ENCODE measurements at regions not wholly inside any gene's neighbourhood (a gene's known extent, or its start where the extent isn't known, plus 50 kb on each side); places are given as distances from the start of the nearest gene placed in this dataset.
"Not testable (repeated sequence)": the region's sequence is repeated elsewhere in the genome, so short reads cannot be mapped to it uniquely, and the experiment has no call there.

DNA sequence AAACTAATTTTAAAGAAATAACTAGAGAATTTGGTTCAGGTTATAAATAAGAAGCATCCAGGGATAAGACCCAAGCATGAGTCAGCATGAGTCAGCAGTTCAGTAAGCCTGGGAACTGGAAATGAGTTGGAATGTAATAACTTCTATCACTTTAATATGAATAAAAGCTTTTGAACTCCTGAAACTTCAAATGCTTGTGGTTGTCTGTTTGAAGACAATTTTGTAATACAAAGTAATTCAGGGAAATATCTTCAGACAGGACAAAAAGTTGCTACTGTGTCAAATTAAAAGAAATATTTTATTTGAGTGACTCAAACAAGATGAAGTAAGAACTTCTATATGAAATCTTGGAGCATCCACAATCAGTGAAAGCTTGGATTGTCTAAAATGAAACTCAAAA is 331.2 kb upstream of the DAB2 start:
- Mint-ChIP-seq H3K36me3 (no peaks in the 10 kb centered on the region), H3K27me3 (no peaks in the 10 kb centered on the region), H3K4me3 (no peak overlapping the region), H3K27ac (no peak overlapping the region), H3K4me1 (no peaks in the 10 kb centered on the region), H3K9me3 (ENCODE audit: low read depth) (peaks cover 5% of the 10 kb centered on the region)
- DNase-seq (no peak), ATAC-seq (no peak)
- CTCF ChIA-PET: no interaction called here

DNA sequence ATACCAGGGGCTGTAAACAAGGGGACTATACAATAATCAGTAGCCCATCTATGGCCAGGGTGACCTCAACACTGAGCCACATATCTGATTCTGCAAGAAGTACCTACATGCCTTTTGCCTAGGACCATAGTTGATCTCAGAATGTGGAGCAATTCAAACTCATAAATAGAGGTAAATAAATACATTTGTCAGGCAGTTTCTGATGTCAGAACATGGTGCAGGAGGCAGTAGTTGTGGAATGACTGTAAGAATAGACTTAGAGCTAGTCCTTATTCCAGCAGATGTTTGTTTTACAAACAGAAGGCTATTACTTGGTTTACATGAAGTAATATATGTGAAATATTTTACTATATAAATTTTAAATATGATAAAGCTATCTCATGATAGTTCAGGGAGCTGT is 330.7 kb upstream of the DAB2 start:
- H3K36me3 Mint-ChIP-seq: no peaks in the 10 kb centered on the region
- H3K27ac Mint-ChIP-seq: no peak overlapping the region
- no peak overlapping the region for H3K4me3 Mint-ChIP-seq
- no peaks in the 10 kb centered on the region for H3K27me3 Mint-ChIP-seq
- ATAC-seq (no peak), DNase-seq (no peak)
- H3K9me3 Mint-ChIP-seq (ENCODE audit: low read depth): peaks cover 5% of the 10 kb centered on the region
- CTCF ChIA-PET: no interaction called here
- no peaks in the 10 kb centered on the region for H3K4me1 Mint-ChIP-seq

DNA sequence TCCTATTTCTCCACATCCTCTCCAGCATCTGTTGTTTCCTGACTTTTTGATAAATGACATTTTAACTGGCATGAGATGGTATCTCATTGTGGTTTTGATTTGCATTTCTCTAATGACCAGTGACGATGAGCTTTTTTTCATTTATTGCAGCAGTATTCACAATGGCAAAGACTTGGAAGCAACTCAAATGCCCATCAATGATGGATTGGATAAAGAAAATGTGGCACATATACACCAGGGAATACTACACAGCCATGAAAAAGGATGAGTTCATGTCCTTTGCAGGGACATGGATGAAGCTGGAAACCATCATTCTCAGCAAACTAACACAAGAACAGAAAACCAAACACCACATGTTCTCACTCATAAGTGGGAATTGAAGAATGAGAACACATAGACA is 329.0 kb upstream of the DAB2 start:
- H3K4me3 Mint-ChIP-seq; H3K9me3 Mint-ChIP-seq (ENCODE audit: low read depth); H3K27me3 Mint-ChIP-seq; ATAC-seq; H3K4me1 Mint-ChIP-seq; H3K27ac Mint-ChIP-seq; DNase-seq; CTCF ChIA-PET; H3K36me3 Mint-ChIP-seq: not testable (repeated sequence)

DNA sequence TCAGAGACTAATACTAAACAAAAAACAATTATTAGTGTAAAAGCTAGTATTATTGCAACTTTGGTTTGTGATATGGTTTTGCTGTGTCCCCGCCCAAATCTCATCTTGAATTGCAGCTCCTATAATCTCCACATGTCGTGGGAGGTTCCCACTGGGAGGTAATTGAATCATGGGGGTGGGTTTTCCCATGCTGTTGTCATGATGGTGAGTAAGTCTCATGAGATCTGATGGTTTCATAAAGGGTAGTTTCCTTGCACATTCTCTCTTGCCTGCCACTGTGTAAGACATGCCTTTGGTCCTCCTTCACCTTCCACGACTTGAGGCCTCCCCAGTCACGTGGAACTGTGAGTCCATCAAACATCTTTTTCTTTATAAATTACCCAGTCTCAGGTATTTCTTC is 325.9 kb upstream of the DAB2 start:
- CTCF ChIA-PET: no interaction called here
- Mint-ChIP-seq H3K4me1 (no peaks in the 10 kb centered on the region), H3K9me3 (ENCODE audit: low read depth) (peaks cover 5% of the 10 kb centered on the region), H3K4me3 (no peak overlapping the region), H3K36me3 (no peaks in the 10 kb centered on the region), H3K27me3 (no peaks in the 10 kb centered on the region), H3K27ac (no peak overlapping the region)
- DNase-seq (no peak), ATAC-seq (no peak)

DNA sequence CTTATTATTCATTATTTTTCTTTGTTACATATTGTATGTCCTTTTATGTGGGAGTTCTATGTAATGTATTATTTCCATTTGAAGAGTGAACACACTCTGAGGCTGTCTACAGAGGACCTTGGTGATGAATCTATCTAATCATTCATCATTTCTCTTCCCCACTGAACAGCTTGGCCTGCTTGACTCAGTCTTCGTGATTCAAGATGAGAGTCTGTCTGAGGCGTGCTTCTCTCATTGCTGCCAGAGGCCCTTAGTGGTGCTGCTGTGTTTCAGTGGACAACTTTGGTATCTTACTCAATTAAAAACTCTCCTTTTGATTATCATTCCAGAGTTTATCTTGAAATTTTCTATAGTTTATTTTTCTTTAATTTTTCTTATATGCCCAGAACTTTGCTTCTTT is 318.1 kb upstream of the DAB2 start:
- Mint-ChIP-seq H3K27me3 (peaks cover 2% of the 10 kb centered on the region), H3K4me1 (no peaks in the 10 kb centered on the region), H3K36me3 (no peaks in the 10 kb centered on the region), H3K4me3 (no peak overlapping the region), H3K9me3 (ENCODE audit: low read depth) (no peaks in the 10 kb centered on the region), H3K27ac (no peak overlapping the region)
- CTCF ChIA-PET: no interaction called here
- no peak for DNase-seq
- no peak for ATAC-seq

DNA sequence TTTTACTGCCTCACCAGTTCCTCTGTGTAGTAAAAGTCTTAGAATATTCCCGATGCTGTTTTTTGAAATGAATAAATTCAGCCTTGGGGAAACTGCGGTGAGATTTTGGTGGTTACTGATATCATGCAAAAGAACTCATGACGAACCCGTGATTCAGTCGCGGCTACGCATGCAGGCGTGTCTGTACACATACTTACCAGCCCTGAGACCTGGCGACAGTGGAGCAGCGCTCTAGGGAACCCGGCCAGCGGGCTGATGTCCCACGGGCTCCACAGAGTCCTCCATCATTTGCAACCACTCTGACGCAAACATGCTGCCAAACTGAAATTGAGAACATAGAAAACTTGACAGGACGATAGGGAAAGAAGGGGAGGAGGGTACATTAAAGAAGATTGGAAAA is 315.6 kb upstream of the DAB2 start:
- Mint-ChIP-seq H3K36me3 (no peaks in the 10 kb centered on the region), H3K4me3 (no peak overlapping the region), H3K27me3 (peaks cover 5% of the 10 kb centered on the region), H3K27ac (no peak overlapping the region), H3K9me3 (ENCODE audit: low read depth) (no peaks in the 10 kb centered on the region), H3K4me1 (no peaks in the 10 kb centered on the region)
- no peak for DNase-seq
- CTCF ChIA-PET: no interaction called here
- ATAC-seq: no peak

DNA sequence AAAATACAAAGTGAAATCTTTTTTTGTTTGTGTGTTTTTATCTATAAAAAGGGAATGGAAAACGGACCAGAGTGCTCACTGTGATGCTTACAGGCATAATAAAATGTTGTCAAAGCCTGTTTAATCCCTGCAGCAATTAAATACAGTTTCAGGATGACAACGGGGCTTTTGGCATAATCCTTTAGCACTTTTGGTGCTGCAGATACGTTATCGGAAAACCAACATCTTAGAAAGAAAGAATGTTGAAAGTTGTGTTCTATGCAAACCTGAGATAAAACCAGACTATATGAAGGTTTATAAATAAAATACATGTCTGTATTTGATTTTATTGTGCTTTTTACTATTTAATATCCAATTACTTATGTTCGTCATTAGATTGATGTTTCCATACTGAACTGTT is 307.4 kb upstream of the DAB2 start:
- Mint-ChIP-seq H3K9me3 (ENCODE audit: low read depth) (no peaks in the 10 kb centered on the region), H3K27me3 (peaks cover 5% of the 10 kb centered on the region), H3K4me3 (no peak overlapping the region), H3K36me3 (no peaks in the 10 kb centered on the region), H3K27ac (no peak overlapping the region), H3K4me1 (no peaks in the 10 kb centered on the region)
- CTCF ChIA-PET: no interaction called here
- ATAC-seq (no peak), DNase-seq (no peak)

DNA sequence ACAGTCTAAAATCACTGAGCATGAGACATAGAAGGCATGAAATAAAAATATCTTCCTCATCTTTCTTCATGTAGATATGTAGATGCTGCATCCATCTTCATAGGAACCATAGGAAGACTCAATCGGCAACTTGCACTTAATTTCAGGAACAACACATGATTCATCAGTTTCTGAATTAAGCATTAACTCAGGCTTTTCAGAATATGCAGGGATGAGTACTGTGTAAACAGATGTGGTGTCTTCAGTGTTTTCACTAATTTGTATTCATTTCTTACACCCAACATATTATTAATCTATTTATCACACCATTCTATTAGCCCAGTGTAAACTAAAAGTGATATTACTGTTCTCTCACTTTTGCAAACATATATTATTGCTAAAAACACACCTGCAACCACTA is 305.9 kb upstream of the DAB2 start:
- no peaks in the 10 kb centered on the region for H3K36me3 Mint-ChIP-seq
- H3K9me3 Mint-ChIP-seq (ENCODE audit: low read depth): no peaks in the 10 kb centered on the region
- no peak overlapping the region for H3K4me3 Mint-ChIP-seq
- ATAC-seq (no peak), DNase-seq (no peak)
- H3K4me1 Mint-ChIP-seq: no peaks in the 10 kb centered on the region
- CTCF ChIA-PET: no interaction called here
- H3K27ac Mint-ChIP-seq: no peak overlapping the region
- peaks cover 5% of the 10 kb centered on the region for H3K27me3 Mint-ChIP-seq

DNA sequence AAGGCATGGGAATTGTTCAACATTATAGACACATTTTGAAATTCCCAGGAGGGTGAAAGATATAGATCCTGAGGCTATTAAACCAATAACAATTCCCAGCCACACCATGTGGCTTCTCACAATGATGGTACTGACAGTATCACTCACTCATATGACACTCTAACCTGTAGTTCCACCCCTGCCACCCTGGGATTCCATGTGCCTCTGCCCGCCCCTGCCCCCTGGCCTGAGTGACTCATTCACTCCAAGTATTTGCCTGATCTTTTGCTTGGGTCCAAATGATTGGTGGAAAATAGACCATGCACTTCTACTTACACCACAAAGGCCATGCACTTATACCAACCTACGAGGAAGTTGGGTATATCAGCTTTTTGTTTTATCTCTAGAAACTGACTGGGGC is 305.2 kb upstream of the DAB2 start:
- H3K9me3 Mint-ChIP-seq (ENCODE audit: low read depth): peaks cover 2% of the 10 kb centered on the region
- CTCF ChIA-PET: no interaction called here
- H3K27me3 Mint-ChIP-seq: peaks cover 2% of the 10 kb centered on the region
- ATAC-seq (no peak), DNase-seq (no peak)
- H3K4me3 Mint-ChIP-seq: no peak overlapping the region
- H3K27ac Mint-ChIP-seq: no peak overlapping the region
- H3K4me1 Mint-ChIP-seq: no peaks in the 10 kb centered on the region
- H3K36me3 Mint-ChIP-seq: no peaks in the 10 kb centered on the region

DNA sequence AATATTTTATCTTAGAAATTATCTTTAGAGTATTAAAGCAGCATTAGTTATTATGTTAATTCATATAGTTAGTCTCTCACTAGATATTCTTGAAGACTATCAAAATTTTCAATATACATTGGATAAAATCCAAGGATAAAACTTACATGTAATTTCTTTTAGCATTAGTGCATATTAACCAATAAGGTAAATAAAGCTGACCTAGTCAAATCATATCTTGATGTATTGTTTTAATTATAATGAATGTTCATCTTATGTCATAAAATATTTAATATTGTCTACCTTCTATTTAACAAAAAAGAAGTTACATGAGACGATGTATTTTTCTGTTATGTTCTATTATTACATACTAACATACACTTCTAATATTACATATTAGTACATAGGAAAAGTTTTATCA is 301.7 kb upstream of the DAB2 start:
- H3K4me3 Mint-ChIP-seq: no peak overlapping the region
- H3K27me3 Mint-ChIP-seq: no peaks in the 10 kb centered on the region
- CTCF ChIA-PET: no interaction called here
- H3K27ac Mint-ChIP-seq: no peak overlapping the region
- ATAC-seq (no peak), DNase-seq (no peak)
- peaks cover 2% of the 10 kb centered on the region for H3K9me3 Mint-ChIP-seq (ENCODE audit: low read depth)
- no peaks in the 10 kb centered on the region for H3K36me3 Mint-ChIP-seq
- no peaks in the 10 kb centered on the region for H3K4me1 Mint-ChIP-seq

DNA sequence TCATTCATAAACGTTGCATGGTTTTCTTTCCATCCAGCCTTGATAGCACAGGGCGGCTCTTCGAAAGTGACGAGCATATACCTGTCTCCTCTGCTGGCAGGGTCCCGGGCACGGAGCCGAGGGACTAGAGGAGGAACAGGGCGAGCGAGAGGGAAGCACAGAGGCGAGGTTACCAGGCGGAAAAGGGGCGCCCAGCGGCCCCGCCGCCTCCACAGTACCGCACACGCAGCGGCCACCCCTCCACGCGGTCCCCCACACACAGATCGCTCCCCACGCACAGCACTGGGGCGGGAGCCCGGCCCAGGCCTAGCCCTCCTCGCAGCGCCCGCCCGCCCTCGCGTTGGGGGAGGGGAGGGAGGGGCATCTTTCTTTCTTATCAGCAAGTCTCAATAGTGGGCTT is 296.6 kb upstream of the DAB2 start:
- Mint-ChIP-seq H3K36me3 (no peaks in the 10 kb centered on the region), H3K27me3 (peaks cover 3% of the 10 kb centered on the region), H3K4me1 (no peaks in the 10 kb centered on the region), H3K27ac (no peak overlapping the region), H3K4me3 (no peak overlapping the region), H3K9me3 (ENCODE audit: low read depth) (peaks cover 2% of the 10 kb centered on the region)
- no peak for DNase-seq
- ATAC-seq: no peak
- CTCF ChIA-PET: no interaction called here

DNA sequence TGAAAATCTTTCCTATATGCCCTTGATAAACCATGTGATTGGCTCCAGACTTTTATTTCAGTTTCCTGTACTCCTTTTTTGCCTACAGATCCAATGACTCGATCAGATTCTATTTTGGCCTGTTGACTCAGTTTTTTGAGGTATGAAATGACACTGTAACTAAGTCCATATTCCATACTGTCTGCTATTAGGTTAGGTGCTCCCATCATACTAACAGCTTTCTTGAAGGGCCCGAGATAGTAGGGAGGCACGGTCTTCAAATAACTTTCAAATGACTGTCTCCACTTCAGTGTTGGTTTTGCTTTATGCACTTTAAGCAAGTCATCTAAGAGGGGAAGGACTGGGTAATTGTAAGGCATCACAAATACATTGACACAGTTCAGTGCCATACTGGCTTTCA is 295.4 kb upstream of the DAB2 start:
- Mint-ChIP-seq H3K27ac (no peak overlapping the region), H3K27me3 (peaks cover 3% of the 10 kb centered on the region), H3K36me3 (no peaks in the 10 kb centered on the region), H3K4me1 (no peaks in the 10 kb centered on the region), H3K9me3 (ENCODE audit: low read depth) (no peaks in the 10 kb centered on the region), H3K4me3 (no peak overlapping the region)
- ATAC-seq (no peak), DNase-seq (no peak)
- CTCF ChIA-PET: no interaction called here

DNA sequence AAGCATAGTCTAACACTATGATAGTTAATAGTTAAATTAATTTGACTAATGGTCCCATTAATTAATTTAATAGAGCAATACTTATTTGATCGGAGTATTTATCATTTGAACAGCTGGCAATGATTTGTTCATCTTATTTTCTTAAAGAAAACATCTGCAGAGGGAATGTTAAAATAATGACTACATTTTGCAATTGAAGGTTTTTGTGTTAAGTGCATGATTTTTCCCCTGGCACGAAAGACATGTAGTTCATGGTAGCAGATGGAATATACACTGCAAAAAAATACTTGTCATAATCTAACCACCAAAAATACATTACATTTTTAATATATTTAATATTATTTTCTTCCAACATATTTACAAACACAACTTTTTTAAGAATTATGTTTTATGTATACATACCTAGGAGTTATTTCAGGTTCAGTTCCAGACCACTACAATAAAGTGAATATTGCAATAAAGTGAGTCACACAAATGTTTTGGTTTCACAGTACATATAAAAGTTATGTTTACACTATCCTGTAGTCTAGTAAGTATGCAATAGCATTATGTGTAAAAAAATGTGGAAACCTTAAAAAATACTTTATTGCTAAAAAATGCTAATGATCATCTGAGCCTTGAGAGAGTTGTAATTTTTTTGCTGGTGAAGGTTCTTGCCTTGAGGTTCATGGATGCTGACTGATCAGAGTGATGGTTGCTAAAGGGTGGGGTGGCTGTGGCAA is 292.6 kb upstream of the DAB2 start:
- H3K27me3 Mint-ChIP-seq: peaks cover 3% of the 10 kb centered on the region
- H3K27ac Mint-ChIP-seq: no peak overlapping the region
- H3K36me3 Mint-ChIP-seq: no peaks in the 10 kb centered on the region
- DNase-seq: no peak
- CTCF ChIA-PET: no interaction called here
- no peak overlapping the region for H3K4me3 Mint-ChIP-seq
- no peak for ATAC-seq
- no peaks in the 10 kb centered on the region for H3K4me1 Mint-ChIP-seq
- no peaks in the 10 kb centered on the region for H3K9me3 Mint-ChIP-seq (ENCODE audit: low read depth)

DNA sequence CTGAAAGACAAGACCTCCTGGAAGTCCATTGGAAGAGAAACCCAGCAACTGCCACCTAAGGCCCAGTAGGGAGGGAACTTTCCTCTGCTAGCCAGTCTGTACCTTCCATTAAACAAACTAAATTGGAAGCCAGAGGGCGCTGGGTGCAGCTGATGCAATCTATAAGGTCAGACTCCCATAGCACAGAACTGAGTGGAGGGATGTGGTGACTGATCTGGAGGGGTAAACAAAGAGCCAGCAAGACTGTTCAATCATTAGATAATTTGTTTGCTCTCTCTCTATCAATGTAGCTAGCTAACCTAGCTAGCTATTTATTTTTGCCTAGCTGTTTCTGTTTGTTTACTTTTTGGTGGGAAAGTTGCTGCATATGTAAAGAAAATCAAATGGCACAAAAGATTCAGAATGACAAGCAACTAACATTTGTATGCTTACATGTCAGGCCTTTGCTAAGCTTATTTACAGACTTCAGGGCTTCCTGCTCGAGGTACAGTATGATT is 291.8 kb upstream of the DAB2 start:
- ATAC-seq (peak; percentile 70), DNase-seq (peak; percentile 49)
- H3K36me3 Mint-ChIP-seq: no peaks in the 10 kb centered on the region
- no peaks in the 10 kb centered on the region for H3K9me3 Mint-ChIP-seq (ENCODE audit: low read depth)
- no peak overlapping the region for H3K4me3 Mint-ChIP-seq
- H3K27me3 Mint-ChIP-seq: peaks cover 3% of the 10 kb centered on the region
- CTCF ChIA-PET: interaction anchor here (0.6 to 0.7 kb wide), 2 partner anchors 233 to 1227 kb away, joined by 3 read pairs; no protein-coding TSS in a partner anchor
- H3K4me1 Mint-ChIP-seq: no peaks in the 10 kb centered on the region
- no peak overlapping the region for H3K27ac Mint-ChIP-seq

Measured in activated CD8-positive, alpha-beta memory T cell treated with anti-CD3 and anti-CD28 coated beads, Interleukin-2, amount 10 ng/mL, durations not matched to agents 7 days and 5 days (primary cell).